SK-N-MC (cell line): ENCODE measurements at regions not wholly inside any gene's neighbourhood (a gene's known extent, or its start where the extent isn't known, plus 50 kb on each side); places are given as distances from the start of the nearest gene placed in this dataset.

Experiments used
- EZH2 ChIP-seq: fragments of 200-600 bp; sonication (generic); IDR thresholded peaks from one replicate; pipeline ENCODE4 v1.6.1; 2017; ENCODE audit warnings: antibody characterized with exemption
- POLR2AphosphoS5 ChIP-seq: IDR thresholded peaks from 2 replicates; pipeline ENCODE4 v1.6.1; 2012; ENCODE audit warnings: mild to moderate bottlenecking, low read depth, low read length, borderline replicate concordance

- TF ChIP-seq POLR2AphosphoS5 (no peak), EZH2 (no peak)
Observed at GRCh38 chr13:37443538-37443937, 155.0 kb downstream of the POSTN start.
